HG02798 (cell line): ENCODE measurements at regions not wholly inside any gene's neighbourhood (a gene's known extent, or its start where the extent isn't known, plus 50 kb on each side); places are given as distances from the start of the nearest gene placed in this dataset.

Source experiments
- ATAC-seq: cut with Tn5 transposase; IDR thresholded peaks from one replicate; pipeline ENCODE4 v1.9.1; 2021; ENCODE audit warnings: mild to moderate bottlenecking; ENCODE audit not compliant: unreplicated experiment, poor library complexity

DNA sequence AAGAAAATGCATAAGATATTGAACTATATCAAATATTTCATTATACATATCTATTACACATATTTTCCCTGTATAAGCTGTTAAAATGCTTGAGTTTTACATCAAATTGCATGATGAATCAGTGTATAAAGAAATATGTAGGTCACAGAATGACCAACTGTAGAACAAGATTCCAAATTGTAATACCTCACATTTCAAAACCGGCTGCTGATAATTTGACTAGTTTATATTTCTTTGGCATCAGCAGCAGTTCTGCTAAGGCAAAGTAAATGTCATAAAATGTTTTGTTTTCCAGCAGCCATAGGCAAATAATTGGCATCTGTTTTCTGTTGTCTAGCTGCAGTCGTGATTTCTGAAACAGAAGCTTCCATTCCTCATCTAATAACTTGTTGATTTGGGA lies 633.9 kb downstream of the ARL4A start:
- ATAC-seq, result no peak

DNA sequence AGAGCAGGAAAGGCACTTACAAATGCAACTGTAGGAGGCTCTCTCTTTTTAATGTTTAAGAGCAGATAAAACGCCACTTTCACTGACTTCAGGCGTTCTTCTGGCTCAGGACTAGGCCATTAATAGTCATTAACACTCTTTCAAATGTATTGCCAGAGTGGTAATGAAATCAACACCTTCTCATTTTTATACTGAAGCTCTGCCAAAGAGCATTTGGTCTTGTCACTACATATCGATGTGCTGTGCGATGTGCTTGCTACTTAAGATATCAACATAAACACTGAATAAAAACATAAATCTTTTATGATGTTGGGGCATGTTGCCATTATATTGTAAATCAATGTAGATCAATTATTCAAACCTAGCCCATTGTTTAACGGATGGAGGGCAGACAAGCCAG lies 634.7 kb downstream of the ARL4A start:
- ATAC-seq, result no peak

DNA sequence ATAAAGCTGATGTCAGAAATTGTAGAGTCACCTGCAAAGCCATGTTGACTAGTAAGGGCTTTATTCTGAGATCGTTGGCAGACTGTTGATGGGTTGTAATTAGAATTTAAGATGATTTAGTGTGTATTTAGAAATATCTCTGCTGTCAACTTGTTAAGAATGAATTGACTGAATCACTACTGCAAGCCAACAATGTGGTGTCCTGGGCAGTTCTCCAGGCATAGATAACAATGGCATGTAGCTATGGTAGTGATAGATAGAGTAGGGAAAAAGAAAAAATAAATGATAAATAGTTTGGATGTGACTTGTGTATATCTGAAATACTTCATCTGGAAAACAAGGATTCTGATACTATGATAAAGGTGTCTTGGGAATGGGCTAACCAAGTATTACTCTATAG lies 640.2 kb downstream of the ARL4A start:
- no peak for ATAC-seq

DNA sequence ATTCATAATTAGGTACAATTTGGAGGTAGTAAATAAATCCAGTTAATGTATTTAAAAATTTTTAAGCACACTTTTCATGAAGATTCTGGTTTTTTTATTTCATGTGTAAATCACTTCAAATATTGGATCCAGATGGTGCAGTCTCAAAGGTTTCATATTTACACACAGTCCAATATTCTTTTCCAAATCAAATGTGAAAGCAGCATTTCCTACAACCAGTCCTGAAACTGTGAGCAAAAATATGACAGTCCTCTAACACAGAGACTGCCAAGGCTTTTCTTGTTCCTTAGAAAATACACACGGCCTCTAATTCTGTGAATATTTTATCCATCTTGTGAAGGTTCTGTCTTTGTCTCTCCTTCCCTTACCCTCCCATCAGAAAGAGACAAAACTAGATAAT lies 645.9 kb downstream of the ARL4A start:
- no peak for ATAC-seq

DNA sequence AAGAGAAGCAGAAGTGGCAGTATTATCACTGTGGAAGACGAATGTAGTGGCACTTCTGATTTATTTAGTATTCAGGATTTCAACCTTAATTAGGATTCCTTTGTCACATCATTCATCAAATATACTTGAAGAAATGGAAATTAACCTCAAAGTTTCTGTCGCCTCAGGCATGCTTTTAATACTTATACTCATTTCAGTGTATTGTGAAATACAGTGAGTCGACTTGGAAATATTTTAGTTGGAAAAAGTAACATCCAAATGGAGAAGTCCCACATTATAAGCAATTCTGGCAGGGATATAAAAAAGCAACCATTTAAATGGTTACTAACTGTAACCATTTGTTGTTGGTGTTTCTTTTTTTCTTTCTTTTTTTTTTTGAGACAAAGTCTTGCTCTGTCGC lies 648.8 kb downstream of the ARL4A start:
- no peak for ATAC-seq

DNA sequence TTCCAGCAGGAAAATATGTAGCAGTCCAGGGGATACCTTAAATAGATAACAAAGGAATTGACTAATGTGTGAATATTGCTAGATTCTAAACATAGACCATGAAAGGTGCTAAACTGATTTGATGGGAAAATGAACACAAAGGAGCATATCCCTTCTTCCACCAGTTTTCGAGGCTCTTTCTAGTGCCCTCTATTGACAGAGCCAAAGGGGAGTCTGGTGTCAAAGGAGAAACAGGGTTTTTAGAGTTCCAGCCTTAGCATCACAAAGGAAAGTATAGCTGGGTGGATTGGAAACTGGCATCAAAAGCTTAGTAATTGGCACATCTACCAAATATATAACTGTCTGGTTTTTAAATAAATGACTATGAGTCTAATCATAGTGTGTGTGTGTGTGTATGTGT lies 636.8 kb downstream of the ETV1 start:
- no peak for ATAC-seq

DNA sequence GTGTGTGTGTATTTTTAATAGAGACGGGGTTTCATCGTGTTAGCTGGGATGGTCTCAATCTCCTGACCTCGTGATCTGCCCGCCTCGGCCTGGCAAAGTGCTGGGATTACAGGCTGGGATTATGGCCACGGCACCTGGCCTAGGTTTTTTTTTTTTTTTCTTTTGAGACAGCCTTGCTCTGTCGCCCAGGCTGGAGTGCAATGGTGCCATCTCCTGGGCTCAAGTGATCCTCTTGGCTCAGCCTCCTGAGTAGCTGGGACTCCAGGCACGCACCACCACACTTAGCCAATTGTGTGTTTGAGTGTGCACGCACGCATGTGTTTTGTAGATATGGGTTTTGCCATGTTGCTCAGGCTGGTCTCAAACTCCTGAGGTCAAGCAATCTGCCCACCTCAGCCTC lies 629.8 kb downstream of the ETV1 start:
- ATAC-seq, result no peak

DNA sequence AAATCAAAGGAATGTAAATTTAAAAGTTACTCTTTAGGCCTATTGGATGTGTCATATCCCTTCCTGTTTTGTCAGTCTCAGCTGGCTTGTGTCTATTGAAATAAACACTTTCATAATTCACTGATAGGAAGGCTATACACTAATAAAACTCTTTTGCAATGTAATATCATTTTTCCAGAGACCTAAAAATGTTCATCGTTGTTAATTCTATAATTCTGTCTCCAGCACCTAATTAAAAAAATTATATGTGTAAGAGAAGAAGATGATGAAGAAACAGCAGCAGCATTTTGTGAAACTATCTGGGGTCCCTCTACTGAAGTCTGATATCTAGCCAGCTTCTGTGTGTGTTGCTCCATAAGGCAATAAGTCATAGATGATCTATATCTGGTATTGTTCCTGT lies 602.7 kb downstream of the ETV1 start:
- no peak for ATAC-seq

DNA sequence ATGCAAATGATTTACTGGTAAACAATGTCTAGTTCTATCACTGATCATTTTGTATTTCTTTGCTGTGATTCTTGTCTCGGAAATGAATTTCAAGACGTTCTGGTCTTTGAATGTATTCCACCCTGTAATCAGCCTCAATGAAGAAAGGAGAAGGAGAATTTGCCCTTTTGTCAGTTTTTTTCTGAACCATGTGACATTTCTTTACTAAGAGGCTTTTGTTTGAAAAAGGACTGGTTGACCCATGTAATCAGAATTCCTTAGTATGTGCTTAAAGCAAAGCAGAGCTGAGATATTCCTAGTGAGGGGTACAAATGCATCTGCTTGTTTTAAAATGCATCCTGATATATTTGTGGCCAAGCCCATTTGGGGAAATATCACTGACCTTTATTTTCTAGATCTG lies 581.6 kb downstream of the ETV1 start:
- ATAC-seq, result no peak

DNA sequence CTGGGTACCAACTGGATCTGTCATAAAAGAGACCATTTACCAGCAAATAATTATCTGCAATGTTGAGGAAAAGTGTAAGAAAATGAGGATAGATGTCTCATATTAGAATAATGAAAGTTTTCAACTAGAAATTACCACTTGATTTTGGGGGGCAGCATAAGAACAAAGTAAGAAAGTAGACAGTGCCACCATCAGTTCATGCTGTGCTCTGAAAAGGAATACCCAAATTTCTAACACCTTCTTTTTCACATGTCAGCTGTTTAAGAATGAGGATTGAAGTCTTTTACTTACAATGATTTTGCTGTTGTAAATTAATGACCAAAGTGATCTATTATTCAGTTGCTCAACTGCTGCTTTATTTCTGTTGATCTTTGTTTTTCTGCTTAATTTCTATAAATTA lies 578.3 kb downstream of the ETV1 start:
- ATAC-seq, result no peak

DNA sequence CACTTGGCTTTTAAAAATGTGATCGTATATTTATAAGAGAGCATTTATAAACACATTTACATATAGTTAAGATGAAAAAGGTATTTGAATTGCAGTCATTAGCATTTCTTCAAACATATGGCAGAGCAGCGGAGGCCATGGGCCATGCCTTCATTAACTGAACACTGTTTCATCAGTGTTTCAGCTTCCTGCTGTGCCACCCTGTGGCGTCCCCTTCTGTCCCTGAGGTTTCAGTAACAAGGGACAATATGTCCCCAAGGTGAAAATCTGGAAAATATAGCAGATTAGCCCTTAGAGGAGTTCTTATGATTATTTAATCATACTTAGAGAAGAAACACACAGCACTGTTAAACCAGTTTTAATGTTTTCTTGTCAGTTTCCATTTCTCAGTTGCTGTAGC lies 577.8 kb downstream of the ETV1 start:
- ATAC-seq, result no peak

DNA sequence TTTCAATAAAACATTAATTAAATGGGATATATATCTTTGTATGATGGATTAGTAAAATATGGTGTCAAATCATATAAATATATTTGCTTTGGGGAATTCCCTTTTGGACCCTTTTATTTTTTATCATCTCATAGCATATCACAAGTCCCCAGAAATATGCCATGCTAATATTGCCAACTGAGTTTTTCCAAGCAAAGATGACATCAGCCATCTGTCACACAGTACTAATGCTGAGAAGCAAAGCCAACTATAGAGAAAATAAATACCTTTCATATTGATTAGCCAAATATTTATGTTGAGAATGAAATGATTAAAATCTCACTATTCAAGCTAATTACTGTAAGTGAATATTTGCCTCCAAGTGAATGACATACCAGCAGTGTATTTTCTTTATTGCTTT lies 575.3 kb downstream of the ETV1 start:
- ATAC-seq, result no peak

DNA sequence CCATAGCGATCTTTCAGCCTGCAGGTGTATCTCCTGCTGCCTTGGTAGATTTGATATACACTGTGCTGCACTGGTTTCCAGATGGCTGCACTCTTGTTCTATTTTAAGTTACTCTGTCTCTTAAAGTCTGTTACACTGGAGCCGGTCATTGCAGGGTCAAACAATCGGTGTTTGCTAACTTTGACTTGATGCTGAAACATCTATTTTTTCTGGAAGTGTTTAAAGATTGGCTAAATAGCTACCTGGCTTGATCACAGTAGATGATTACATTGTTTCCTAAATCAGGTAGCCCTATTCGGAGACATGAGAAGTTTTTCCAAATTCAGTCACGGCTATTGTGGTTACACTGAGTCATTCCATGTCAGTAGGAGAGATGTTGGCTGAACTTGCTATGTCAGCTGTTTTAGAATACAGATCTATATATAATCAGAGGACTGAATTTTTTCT lies 574.8 kb downstream of the ETV1 start:
- ATAC-seq, result no peak

DNA sequence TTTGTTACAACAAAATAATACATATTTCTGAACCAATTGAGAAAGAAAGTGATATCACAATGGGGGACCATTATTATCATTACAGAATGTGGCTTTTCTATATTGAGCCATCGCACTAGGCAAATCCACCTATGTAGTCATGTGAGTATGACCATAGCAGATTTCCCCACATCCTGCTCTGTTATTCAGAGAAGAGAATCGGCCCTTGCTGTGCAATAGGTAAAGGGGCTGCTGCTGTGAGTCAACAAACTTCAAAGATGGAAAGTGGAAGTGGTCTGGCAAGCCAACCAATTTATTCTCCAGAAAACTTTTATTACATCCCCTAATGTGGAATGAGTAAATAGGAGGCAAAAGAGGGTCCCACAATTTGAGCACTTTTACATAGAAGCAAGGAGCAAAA lies 573.4 kb downstream of the ETV1 start:
- ATAC-seq, result no peak

DNA sequence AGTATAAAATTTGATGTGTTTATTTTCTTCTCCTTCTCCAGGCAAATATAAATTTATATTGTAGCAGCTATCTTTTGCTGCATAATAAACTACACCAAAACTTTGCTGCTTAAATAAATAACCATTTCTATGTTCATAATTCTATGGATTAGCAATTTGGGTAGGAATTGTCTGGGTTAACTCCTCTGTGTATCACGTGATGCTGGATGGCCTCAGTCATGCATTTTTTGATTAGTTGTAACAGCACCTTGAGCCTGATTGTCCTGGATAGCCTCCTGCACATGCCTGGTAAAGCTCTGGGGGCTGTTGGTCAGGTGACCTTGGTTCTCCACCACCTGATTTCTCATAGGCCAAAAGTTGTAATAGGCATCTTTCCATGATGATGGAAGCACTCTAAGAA lies 572.9 kb downstream of the ETV1 start:
- no peak for ATAC-seq

DNA sequence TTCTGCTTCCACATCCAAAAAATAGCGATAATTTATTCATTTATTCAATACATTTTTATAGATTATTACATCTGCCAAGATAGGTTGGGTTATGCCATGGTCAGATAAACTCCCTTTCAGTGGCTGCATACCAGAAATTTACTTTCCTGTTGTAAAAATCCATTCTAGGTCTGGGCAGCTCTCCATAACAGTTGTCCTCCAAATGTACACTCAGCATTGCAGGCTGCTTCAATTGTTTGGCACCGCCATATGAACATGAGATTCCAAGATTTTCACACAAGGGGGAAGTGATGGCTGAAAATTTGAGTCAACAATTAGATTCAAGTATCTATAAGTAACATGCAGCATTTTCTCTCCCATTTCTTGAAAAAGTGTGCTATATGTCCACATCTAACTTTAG lies 568.7 kb downstream of the ETV1 start:
- no peak for ATAC-seq

DNA sequence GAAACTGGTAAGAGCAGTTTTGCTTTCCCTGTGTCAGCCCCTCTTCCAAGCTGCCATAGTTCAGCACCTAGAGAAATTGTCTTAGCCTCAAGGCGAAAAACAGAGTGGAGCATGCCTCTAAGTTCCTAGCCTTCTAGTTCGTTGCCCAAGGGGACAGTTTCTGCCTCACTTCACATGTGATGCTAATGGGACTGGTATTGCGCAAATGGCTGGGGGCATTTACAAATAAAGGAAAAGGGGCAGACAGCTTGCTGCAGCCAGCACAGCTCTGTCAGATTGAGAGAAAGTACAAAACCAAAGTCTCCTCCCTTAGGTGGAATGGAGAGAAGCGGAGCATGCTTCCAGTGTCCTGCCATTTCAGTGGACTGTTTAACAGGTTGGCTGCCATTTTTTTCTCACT lies 567.7 kb downstream of the ETV1 start:
- no peak for ATAC-seq

DNA sequence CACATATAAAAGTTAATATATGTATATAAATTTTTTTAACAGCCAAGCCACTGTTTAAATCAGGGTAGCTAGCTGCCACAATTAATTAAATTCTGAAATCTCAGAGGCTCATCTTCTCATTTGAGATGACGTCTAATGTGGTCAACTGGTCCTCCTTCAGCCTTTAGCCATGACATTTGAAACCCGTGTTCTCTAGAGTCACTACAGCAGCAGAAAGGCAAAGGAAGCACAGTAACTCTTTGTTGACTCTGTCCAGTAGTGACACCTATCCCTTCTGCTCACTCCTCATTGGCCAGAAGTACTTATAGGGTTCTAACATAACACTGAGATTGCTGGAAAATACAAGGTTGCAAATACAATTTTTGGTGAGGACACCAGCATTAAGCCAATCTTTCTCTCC lies 555.5 kb downstream of the ETV1 start:
- no peak for ATAC-seq

DNA sequence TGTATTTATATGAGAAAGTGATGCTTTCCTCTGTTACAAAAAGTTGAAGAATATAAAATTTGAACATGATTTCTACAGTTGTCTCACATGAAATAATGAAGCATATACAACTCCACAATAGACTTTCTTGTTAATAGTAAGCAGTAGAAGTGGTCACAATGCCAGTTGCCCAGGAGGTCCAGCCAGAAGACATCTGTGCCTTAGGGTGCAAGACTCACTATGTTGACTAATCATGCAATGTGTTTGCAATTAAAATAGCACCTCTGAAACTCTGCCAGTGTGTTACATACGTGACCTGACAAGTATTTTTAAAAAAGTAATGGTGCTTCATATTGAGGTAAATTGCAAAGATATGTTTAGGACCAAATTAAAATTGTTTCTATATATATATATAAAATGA lies 547.2 kb downstream of the ETV1 start:
- ATAC-seq, result no peak

DNA sequence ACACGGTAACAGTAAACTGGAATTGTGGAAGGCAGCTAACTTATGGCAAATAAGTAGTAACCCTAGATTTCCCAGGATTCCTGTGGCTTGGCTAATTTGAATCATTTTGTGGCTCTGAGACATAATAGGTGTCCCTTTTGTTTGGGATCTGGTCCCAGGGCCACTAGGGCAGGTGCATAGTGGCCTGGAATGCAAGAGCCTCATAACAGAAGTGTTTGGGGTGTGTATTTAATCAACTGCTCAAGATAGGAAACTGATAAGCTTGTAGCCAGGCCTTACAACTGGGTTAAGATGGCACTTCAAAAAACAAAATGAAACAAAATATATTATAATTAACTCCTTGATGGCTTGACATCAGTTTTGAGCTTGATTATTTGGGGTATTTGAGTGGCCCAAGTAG lies 541.8 kb downstream of the ETV1 start:
- no peak for ATAC-seq

DNA sequence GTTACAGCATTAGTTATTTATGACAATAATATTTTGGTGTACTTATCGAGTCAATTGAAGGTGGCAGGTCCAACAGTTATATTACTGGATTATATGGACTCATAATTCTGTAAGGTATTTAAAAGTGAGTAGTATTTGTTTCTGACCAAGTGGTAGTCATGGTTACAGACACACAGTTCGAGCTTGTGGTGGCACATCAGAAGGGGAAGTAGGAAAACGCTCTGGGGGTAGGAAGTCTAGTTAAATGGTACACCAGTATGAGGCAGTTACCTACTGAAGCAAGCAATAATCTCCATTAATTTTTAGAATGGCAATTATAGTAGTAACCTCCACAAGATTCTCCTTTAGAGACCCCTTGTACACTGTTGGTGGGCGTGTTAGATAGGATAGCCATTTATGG lies 541.2 kb downstream of the ETV1 start:
- ATAC-seq, result no peak

DNA sequence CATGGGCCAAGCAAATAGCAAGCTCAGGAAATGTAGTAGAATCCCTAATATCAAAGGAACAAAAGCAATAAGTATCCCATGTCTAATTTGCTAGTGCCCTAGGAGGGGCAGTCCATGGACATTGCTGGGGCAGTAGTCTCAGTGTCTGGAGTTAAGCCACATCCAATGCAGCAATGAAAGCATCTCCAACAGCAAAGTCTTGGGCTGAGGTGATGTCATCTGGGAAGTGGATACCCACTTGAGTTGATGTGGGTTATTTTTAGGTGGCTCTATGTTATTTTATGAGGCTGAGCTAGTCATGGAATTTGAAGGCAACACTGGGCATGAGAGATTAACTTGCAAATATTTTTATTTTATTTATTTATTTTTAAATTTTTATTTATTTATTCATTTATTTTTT lies 540.0 kb downstream of the ETV1 start:
- no peak for ATAC-seq

DNA sequence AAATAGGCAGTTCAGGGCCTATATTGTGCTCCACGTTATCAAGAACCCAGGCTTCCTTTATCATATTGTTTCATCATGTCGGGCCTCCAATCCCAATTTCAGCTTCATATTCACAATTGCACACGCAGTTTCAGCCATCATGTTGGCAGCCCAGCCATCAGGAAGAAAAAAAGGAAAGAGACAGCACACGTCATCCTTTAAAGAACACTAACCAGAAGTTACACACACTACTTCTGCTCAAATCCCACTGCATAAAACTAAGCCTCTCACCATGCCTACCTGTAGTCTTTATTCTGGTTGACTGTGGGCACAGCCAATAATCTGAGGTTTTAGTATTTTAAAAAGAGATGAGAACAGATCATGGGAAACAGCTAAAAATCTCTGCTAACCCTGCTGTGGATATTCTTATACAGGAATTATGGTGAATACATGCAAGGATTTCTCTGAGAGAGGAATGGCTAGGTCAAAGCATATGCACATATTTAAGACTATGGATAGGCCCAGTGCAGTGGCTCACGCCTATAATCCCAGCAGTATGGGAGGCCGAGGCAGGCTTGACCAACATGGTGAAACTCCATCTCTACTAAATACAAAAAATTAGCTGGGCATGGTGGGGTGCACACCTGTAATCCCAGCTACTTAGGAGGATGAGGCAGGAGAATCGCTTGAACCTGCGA lies 534.4 kb downstream of the ETV1 start:
- ATAC-seq, result no peak
